ENCODE measurements at regions not wholly inside any gene's neighbourhood (a gene's known extent, or its start where the extent isn't known, plus 50 kb on each side); places are given as distances from the start of the nearest gene placed in this dataset.

DNA sequence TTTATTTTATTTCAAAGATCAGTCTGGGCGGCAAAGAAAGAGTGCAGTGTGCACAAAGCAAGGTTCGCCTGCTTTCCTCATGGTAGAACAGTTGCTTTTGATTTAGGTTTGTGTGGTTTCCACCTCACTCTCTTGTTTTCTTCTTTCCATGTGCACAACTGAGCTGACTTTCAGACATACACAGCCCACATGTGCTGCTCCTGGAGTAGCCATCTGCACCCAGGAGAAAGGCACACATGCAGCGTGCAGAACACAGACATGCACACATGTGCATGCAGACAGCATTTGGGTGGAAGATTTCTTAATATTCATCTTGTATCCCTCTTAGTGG lies 302.1 kb downstream of the FZD1 start:
- peaks cover 0 to 5% (median 4%) of the 10 kb centered on the region in 3 donors for H3K4me1 ChIP-seq
- ATAC-seq (peak in 2 of 4 donors; percentile 10 to 20), FAIRE-seq (no peak), DNase-seq (no peak)
- H3K9me3 ChIP-seq: no peaks in the 10 kb centered on the region
- H3K36me3 ChIP-seq: no peaks in the 10 kb centered on the region
- no peak overlapping the region for H3K27ac ChIP-seq
- 76 to 87% methylated on average over 3 of the region's 3 CpGs for WGBS, 2 donors
- TF ChIP-seq, protein P1, sequence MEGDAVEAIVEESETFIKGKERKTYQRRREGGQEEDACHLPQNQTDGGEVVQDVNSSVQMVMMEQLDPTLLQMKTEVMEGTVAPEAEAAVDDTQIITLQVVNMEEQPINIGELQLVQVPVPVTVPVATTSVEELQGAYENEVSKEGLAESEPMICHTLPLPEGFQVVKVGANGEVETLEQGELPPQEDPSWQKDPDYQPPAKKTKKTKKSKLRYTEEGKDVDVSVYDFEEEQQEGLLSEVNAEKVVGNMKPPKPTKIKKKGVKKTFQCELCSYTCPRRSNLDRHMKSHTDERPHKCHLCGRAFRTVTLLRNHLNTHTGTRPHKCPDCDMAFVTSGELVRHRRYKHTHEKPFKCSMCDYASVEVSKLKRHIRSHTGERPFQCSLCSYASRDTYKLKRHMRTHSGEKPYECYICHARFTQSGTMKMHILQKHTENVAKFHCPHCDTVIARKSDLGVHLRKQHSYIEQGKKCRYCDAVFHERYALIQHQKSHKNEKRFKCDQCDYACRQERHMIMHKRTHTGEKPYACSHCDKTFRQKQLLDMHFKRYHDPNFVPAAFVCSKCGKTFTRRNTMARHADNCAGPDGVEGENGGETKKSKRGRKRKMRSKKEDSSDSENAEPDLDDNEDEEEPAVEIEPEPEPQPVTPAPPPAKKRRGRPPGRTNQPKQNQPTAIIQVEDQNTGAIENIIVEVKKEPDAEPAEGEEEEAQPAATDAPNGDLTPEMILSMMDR (IDR thresholded peaks at IDR 0.05): no peak
- intact Hi-C loops (cut with DNase I): no loop called here
- H3K4me3 ChIP-seq: no peak overlapping the region
- H3K27me3 ChIP-seq: no peaks in the 10 kb centered on the region

DNA sequence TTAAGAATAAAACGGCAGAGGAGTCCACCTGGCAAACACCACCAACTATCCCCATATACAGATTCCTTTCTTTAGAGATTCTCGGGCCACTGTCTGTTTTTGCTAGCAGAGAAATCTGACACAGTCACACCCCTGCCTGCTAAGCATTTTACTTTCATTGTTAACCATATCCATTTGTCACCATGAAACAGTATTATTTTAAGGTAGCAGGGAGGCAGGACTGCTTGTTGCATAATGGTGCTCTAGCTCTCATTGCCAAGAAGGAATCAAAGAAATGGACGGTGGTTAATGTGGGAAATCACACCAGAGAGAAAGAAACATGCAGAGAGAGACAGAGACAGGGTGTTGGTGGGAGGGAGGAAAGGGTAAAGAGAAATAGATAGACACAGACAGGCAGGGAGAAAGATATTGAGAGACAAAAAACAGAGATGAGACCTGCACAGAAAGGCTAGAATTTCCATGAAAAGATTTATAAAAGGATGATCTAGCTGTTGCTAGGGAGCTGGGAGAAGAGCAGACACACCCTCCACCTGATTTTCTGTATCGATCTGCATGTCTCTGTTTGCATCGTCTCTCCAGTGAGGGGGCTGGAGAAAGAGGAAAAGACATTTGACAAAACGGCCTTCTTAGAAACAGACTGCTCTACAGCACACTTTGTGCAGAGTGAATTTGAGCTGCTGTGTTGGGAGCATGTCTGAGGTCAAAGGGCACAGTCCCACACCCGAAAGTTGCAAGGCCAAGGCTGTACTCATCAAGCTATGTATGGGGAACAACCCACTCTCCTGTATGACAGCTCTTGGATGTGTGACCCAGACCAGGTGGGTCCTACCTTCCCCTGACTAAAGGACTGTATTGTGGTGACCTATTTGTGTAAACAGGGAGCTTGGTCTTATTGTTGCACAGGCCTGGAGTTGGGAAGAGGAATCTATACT lies 303.1 kb downstream of the FZD1 start:
- TF ChIP-seq, protein P1 (IDR thresholded peaks at IDR 0.05): no peak
- Histone ChIP-seq H3K9me3 (no peaks in the 10 kb centered on the region), H3K4me3 (no peak overlapping the region), H3K27ac (no peak overlapping the region), H3K4me1 (peaks cover 0 to 5% (median 4%) of the 10 kb centered on the region in 3 donors), H3K27me3 (no peaks in the 10 kb centered on the region), H3K36me3 (no peaks in the 10 kb centered on the region)
- intact Hi-C loops (cut with DNase I): no loop called here
- WGBS, 2 donors: 77 to 82% methylated on average over 7 of the region's 7 CpGs
- ATAC-seq: no peak
- no peak for DNase-seq
- no peak for FAIRE-seq

GRCh38 chr7:91568138-91568537 lies 303.9 kb downstream of the FZD1 start:
- no peak overlapping the region for H3K4me3 ChIP-seq
- no peak for ATAC-seq
- WGBS, 2 donors: 73 to 86% methylated on average over 1 of the region's 1 CpG

GRCh38 chr7:91569728-91570457 lies 305.7 kb downstream of the FZD1 start:
- DNase-seq (no peak), FAIRE-seq (no peak), ATAC-seq (no peak)
- intact Hi-C loops (cut with DNase I): no loop called here
- Histone ChIP-seq H3K9me3 (no peaks in the 10 kb centered on the region), H3K36me3 (no peaks in the 10 kb centered on the region), H3K4me1 (peaks cover 0 to 5% (median 4%) of the 10 kb centered on the region in 3 donors), H3K4me3 (no peak overlapping the region), H3K27me3 (no peaks in the 10 kb centered on the region), H3K27ac (no peak overlapping the region)
- TF ChIP-seq, protein P1 (IDR thresholded peaks at IDR 0.05): no peak
- WGBS, 2 donors: 73 to 83% methylated on average over 1 of the region's 1 CpG

More at GRCh38 chr7:91568138-91568537, 303.9 kb downstream of the FZD1 start:
- intact Hi-C loops (cut with DNase I): no loop called here
- no peaks in the 10 kb centered on the region for H3K27me3 ChIP-seq
- no peaks in the 10 kb centered on the region for H3K36me3 ChIP-seq
- no peak overlapping the region for H3K27ac ChIP-seq
- H3K9me3 ChIP-seq: no peaks in the 10 kb centered on the region
- TF ChIP-seq, protein P1 (IDR thresholded peaks at IDR 0.05): no peak
- no peak for FAIRE-seq
- no peak for DNase-seq
- peaks cover 0 to 5% (median 4%) of the 10 kb centered on the region in 3 donors for H3K4me1 ChIP-seq
